Gastrocnemius medialis (tissue), 4 donors: ENCODE measurements at regions not wholly inside any gene's neighbourhood (a gene's known extent, or its start where the extent isn't known, plus 50 kb on each side); places are given as distances from the start of the nearest gene placed in this dataset.
"Not testable (repeated sequence)": the region's sequence is repeated elsewhere in the genome, so short reads cannot be mapped to it uniquely, and the experiment has no call there.

Experiments used
- ATAC-seq, 2 donors: fragments of 150-250 bp; one replicate each; pipeline ENCODE4 v1.9.1; 2016
- DNase-seq, 2 donors: peaks; one replicate each; pipeline ENCODE4 v3.0.0-alpha.2; 2019
- H3K27ac ChIP-seq, 4 donors: fragments of 200-600 bp; sonication (generic); 1 replicate in 1 of 4; 2 replicates in 3 of 4; pipeline ENCODE4 v1.5.1; 2016 to 2018; ENCODE audit warnings: mild to moderate bottlenecking in 2 of 4, moderate library complexity in 1 of 4
- H3K27me3 ChIP-seq, 3 donors: fragments of 200-600 bp; sonication (generic) in 2 of 3; 1 replicate in 1 of 3; 2 replicates in 2 of 3; pipeline versions ENCODE4 v1.5.1 to v1.6.0; 2016 to 2019; ENCODE audit warnings: mild to moderate bottlenecking in 1 of 3, moderate library complexity in 1 of 3
- H3K36me3 ChIP-seq, 2 donors: fragments of 200-600 bp; sonication (generic) in 1 of 2; one replicate each; pipeline ENCODE4 v1.5.1; 2017 to 2018
- H3K4me1 ChIP-seq, 2 donors: fragments of 200-600 bp; sonication (generic) in 1 of 2; one replicate each; pipeline ENCODE4 v1.5.1; 2016 to 2017; ENCODE audit warnings: mild to moderate bottlenecking in 2 of 2
- H3K4me3 ChIP-seq, 4 donors: fragments of 200-600 bp; sonication (generic) in 3 of 4; 1 replicate in 1 of 4; 2 replicates in 3 of 4; pipeline ENCODE4 v1.5.1; 2016 to 2019; ENCODE audit warnings: mild to moderate bottlenecking in 2 of 4
- H3K9me3 ChIP-seq, 3 donors: fragments of 200-600 bp; sonication (generic) in 2 of 3; 1 replicate in 1 of 3; 2 replicates in 2 of 3; pipeline ENCODE4 v1.5.1; 2016 to 2019
- CTCF ChIP-seq, 5 experiments: fragments of 450-650 bp in 3 of 5; fragments of 200-600 bp in 2 of 5; sonication (generic) in 2 of 5; IDR thresholded peaks in 4 of 5; conservative IDR thresholded peaks in 1 of 5; 1 replicate in 4 of 5; 2 replicates in 1 of 5; pipeline ENCODE4 v1.5.1; 2016 to 2019; ENCODE audit warnings: antibody characterized with exemption in 5 of 5, mild to moderate bottlenecking in 3 of 5, moderate library complexity in 3 of 5
- POLR2A ChIP-seq, 2 donors: fragments of 450-650 bp; IDR thresholded peaks; one replicate each; pipeline ENCODE4 v1.6.1; 2017; ENCODE audit warnings: antibody characterized with exemption in 2 of 2, mild to moderate bottlenecking in 2 of 2, moderate library complexity in 2 of 2
- in situ Hi-C, 4 donors: fragments of 200-750 bp; cut with MboI; loops; one replicate each; pipeline versions ENCODE4 v1.15.0 to v1.8.0; 2017; ENCODE audit warnings: low sequenced_read_pairs in 4 of 4
- intact Hi-C: fragments of 100-400 bp; cut with DNase I; formaldehyde crosslinking; loops from one replicate; pipeline ENCODE4 v1.15.1; 2023; ENCODE audit warnings: low total_unique reads

DNA sequence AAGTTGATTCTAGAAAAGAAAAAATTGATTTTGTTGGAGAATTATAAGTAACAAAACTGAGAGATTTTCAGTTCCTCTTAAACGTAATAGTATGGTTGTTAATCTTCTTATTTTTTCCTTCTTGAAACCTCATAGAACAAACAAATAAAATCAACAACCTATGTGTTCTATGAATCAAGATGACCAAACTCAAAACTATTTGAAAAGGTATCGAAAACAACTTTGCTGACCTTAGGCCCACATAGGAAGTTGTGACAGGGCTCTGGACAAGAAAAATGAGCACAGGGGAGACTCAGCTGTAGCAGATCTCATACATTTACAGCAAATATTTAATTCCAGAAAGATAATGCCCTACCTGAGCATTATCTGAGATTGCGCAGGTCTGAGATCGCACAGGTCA is 169.4 kb upstream of the CCNH start:
- no peaks in the 10 kb centered on the region for H3K4me1 ChIP-seq
- no peak for DNase-seq
- TF ChIP-seq CTCF (IDR thresholded peaks at IDR 0.05 in 4 of 5, conservative IDR thresholded peaks at IDR 0.05 in 1 of 5) (no peak), POLR2A (IDR thresholded peaks at IDR 0.05) (no peak)
- in situ Hi-C loops, result no loop called here
- no peak overlapping the region for H3K27ac ChIP-seq
- H3K36me3 ChIP-seq, result no peaks in the 10 kb centered on the region
- no peaks in the 10 kb centered on the region for H3K9me3 ChIP-seq
- H3K4me3 ChIP-seq, result no peak overlapping the region
- H3K27me3 ChIP-seq, result no peaks in the 10 kb centered on the region
- intact Hi-C loops, result no loop called here
- no peak for ATAC-seq

GRCh38 chr5:87581661-87582060 is 168.9 kb upstream of the CCNH start:
- Histone ChIP-seq H3K4me1 (no peaks in the 10 kb centered on the region), H3K36me3 (no peaks in the 10 kb centered on the region), H3K4me3 (no peak overlapping the region), H3K9me3 (no peaks in the 10 kb centered on the region), H3K27ac (no peak overlapping the region), H3K27me3 (no peaks in the 10 kb centered on the region)
- TF ChIP-seq CTCF (IDR thresholded peaks at IDR 0.05 in 4 of 5, conservative IDR thresholded peaks at IDR 0.05 in 1 of 5) (no peak), POLR2A (IDR thresholded peaks at IDR 0.05) (no peak)
- intact Hi-C loops, result no loop called here
- ATAC-seq (no peak), DNase-seq (no peak)
- in situ Hi-C loops, result no loop called here

- no peak overlapping the region for H3K27ac ChIP-seq
- no peak for ATAC-seq
- H3K4me3 ChIP-seq, result no peak overlapping the region
- TF ChIP-seq POLR2A (IDR thresholded peaks at IDR 0.05) (no peak), CTCF (IDR thresholded peaks at IDR 0.05 in 4 of 5, conservative IDR thresholded peaks at IDR 0.05 in 1 of 5) (no peak)
- H3K36me3 ChIP-seq, result no peaks in the 10 kb centered on the region
- H3K9me3 ChIP-seq, result no peaks in the 10 kb centered on the region
- DNase-seq, result no peak
- in situ Hi-C loops (no loop called here), intact Hi-C loops (no loop called here)
- H3K27me3 ChIP-seq, result no peaks in the 10 kb centered on the region
- no peaks in the 10 kb centered on the region for H3K4me1 ChIP-seq
Measured at GRCh38 chr5:87579678-87580077, 166.9 kb upstream of the CCNH start.

GRCh38 chr5:87576867-87577266 is 164.1 kb upstream of the CCNH start:
- Histone ChIP-seq H3K27me3 (no peaks in the 10 kb centered on the region), H3K27ac (no peak overlapping the region), H3K36me3 (no peaks in the 10 kb centered on the region), H3K9me3 (no peaks in the 10 kb centered on the region), H3K4me3 (no peak overlapping the region), H3K4me1 (no peaks in the 10 kb centered on the region)
- ATAC-seq (no peak), DNase-seq (no peak)
- in situ Hi-C loops (no loop called here), intact Hi-C loops (no loop called here)
- TF ChIP-seq CTCF (IDR thresholded peaks at IDR 0.05 in 4 of 5, conservative IDR thresholded peaks at IDR 0.05 in 1 of 5) (no peak), POLR2A (IDR thresholded peaks at IDR 0.05) (no peak)

DNA sequence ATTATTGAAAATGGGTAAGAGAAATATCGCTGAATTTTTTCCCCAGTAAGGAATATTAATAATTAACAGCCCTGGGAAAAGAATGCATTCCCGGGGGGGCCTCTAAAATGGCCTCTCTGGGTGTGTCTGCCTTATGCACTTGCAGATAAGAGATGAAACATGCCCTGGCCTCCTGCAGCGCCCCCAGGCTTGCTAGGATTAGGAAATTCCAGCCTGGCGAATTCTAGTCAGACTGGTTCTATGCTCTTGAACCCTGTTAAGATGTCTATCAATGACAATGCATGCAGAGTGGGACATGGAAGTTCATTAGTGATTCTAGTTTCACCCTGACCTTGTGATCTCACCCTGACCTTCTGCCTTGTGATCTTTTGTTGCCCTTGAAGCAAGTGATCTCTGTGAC is 163.6 kb upstream of the CCNH start:
- DNase-seq, H3K9me3 ChIP-seq, ATAC-seq, H3K27me3 ChIP-seq, H3K4me3 ChIP-seq, H3K36me3 ChIP-seq, H3K4me1 ChIP-seq, intact Hi-C loops, H3K27ac ChIP-seq, in situ Hi-C loops: not testable (repeated sequence)
